ENCODE measurements at regions not wholly inside any gene's neighbourhood (a gene's known extent, or its start where the extent isn't known, plus 50 kb on each side); places are given as distances from the start of the nearest gene placed in this dataset.

DNA sequence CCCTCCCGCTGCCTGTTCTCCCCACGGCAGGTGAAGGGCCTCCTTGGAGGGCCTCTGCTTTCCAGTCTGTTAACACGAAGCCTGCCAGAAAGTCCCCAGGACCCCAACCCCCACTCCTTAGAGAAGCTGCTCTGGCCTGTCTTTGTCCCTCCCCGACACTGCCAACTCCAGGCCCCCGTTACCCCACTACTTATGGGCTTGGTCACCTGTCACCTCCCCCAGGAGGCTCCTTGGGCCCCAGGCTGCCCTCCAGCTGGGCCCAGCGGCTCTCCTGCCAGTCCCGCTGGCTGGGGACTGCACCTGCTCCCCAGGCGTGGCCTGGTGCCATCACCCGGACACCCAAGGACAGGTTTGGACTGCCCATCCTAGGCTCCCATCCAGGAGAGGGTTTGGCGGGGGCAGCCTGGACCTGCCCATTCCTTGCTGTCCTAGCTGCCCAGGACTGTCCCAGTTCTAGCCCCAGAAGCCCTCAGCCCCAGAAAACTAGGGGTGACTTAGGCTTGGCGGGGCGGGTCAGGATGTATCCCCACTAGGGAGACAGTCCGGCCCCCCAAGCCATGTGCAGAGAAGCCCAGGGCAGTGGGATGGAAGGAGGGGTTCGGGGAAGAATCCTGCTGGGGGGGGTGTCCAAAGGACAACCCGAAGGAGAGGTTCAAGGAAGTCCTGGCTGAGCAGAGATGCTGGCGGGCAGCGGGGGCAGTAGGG lies 155.7 kb upstream of the C14orf180 start:
- intact Hi-C loops (cut with micrococcal nuclease; ENCODE audit: unreplicated experiment): no loop called here
- Histone ChIP-seq H3K27ac (no peak overlapping the region), H3K27me3 (ENCODE audit: insufficient read depth, low read depth) (peaks cover 88% of the 10 kb centered on the region), H3K4me1 (replicated peaks; ENCODE audit: insufficient read depth) (no peaks in the 10 kb centered on the region), H3K79me2 (ENCODE audit: low read depth) (no peaks in the 10 kb centered on the region), H3K9me2 (ENCODE audit: insufficient read depth) (no peaks in the 10 kb centered on the region), H3K36me3 (ENCODE audit: low read depth) (no peaks in the 10 kb centered on the region), H3K4me3 (no peak overlapping the region), H3F3A (ENCODE audit: insufficient read depth, low read depth) (no peaks in the 10 kb centered on the region; the same call in 1 of the 2 replicates), H4K20me1 (ENCODE audit: insufficient read depth) (no peaks in the 10 kb centered on the region; the same call in 1 of the 2 replicates), H3K9me3 (ENCODE audit: insufficient read depth, low read depth) (no peaks in the 10 kb centered on the region), H3K4me2 (no peak overlapping the region), H2AFZ (no peak overlapping the region)
- ChIA-PET POLR2A (ENCODE audit: unreplicated experiment) (no interaction called here), CTCF (no interaction called here)
- BruUV-seq (replicated peaks): no TSS peak
- TF ChIP-seq EZH2 (IDR thresholded peaks at IDR 0.05; ENCODE audit: low read depth): no peak
- TF ChIP-seq, protein P1, sequence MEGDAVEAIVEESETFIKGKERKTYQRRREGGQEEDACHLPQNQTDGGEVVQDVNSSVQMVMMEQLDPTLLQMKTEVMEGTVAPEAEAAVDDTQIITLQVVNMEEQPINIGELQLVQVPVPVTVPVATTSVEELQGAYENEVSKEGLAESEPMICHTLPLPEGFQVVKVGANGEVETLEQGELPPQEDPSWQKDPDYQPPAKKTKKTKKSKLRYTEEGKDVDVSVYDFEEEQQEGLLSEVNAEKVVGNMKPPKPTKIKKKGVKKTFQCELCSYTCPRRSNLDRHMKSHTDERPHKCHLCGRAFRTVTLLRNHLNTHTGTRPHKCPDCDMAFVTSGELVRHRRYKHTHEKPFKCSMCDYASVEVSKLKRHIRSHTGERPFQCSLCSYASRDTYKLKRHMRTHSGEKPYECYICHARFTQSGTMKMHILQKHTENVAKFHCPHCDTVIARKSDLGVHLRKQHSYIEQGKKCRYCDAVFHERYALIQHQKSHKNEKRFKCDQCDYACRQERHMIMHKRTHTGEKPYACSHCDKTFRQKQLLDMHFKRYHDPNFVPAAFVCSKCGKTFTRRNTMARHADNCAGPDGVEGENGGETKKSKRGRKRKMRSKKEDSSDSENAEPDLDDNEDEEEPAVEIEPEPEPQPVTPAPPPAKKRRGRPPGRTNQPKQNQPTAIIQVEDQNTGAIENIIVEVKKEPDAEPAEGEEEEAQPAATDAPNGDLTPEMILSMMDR (conservative IDR thresholded peaks at IDR 0.05): no peak
- DNase-seq: no peak

DNA sequence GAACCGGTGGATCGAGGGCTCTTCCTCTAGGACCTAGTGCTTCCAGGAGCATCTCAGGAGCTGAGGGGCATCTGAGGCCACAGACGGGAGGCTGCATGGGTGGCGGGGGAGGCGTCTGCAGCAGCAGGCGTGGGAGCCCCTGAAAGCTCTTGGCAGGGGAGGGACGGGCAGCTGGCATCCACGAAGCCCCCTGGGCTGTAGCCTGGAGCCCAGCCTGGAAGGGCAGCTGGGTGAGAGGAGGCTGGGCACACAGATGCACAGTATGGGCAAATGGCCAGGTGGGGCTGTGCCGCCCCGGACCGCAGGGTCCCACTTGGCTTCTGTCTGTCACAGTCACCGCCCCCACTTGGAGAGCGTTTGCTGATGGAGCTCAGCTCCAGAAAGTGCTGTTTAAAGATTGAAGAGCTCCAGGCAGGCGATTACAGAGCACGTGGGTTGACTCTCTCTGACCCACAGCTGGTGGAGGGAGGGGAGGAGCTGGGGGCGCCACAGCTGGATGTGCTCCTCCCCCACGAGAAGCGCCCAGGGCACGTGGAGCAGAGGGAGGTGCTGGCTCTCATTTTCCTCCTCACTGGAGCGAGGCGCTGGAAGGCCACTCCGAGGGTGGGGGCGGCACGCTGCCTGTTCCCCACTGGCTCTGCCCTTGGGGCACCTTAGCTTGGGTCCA lies 155.0 kb upstream of the C14orf180 start:
- peaks cover 94% of the 10 kb centered on the region for H3K27me3 ChIP-seq (ENCODE audit: insufficient read depth, low read depth)
- CTCF ChIA-PET: no interaction called here

DNA sequence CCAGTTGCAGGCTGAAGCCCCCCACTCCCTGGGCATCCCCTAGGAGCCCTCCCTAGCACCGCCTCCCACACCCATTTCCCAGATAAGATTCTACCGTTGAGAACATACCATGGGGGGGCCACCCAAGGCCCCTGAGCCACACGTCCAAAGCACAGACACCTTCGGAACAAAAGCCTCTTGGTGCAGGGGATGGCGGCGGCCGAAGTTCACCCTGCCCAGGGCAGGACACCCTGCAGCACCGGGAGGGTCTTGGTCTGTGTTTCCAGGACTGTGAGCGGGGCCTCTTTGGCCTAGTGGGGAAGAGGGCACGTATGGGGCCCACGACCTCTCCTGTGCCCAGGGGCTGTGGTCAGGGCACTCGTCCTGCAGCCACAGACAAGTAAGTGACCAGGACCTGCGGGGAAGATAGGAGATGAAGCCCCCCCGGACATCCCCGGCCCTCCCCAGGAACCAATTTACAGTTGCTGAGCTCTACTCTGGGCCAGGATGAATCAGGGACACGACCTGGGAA lies 154.3 kb upstream of the C14orf180 start:
- H3K27me3 ChIP-seq (ENCODE audit: insufficient read depth, low read depth): peaks cover 91% of the 10 kb centered on the region
- no peak overlapping the region for H3K4me3 ChIP-seq
- H3K27ac ChIP-seq: no peak overlapping the region
- BruUV-seq (replicated peaks): no TSS peak
- H2AFZ ChIP-seq: no peak overlapping the region
- H3K4me2 ChIP-seq: no peak overlapping the region
- CTCF ChIA-PET: no interaction called here
- TF ChIP-seq EZH2 (IDR thresholded peaks at IDR 0.05; ENCODE audit: low read depth): no peak
- TF ChIP-seq, protein P1 (conservative IDR thresholded peaks at IDR 0.05): no peak
- no peaks in the 10 kb centered on the region for H3K36me3 ChIP-seq (ENCODE audit: low read depth)
- no peaks in the 10 kb centered on the region for H3F3A ChIP-seq (ENCODE audit: insufficient read depth, low read depth)
- no peak for DNase-seq
- POLR2A ChIA-PET (ENCODE audit: unreplicated experiment): no interaction called here
- H3K79me2 ChIP-seq (ENCODE audit: low read depth): no peaks in the 10 kb centered on the region
- intact Hi-C loops (cut with micrococcal nuclease; ENCODE audit: unreplicated experiment): no loop called here
- no peaks in the 10 kb centered on the region; the same call in 1 of the 2 replicates for H4K20me1 ChIP-seq (ENCODE audit: insufficient read depth)
- H3K9me3 ChIP-seq (ENCODE audit: insufficient read depth, low read depth): no peaks in the 10 kb centered on the region
- no peaks in the 10 kb centered on the region for H3K9me2 ChIP-seq (ENCODE audit: insufficient read depth)
- no peaks in the 10 kb centered on the region for H3K4me1 ChIP-seq (replicated peaks; ENCODE audit: insufficient read depth)

More for the DNA sequence above, 155.0 kb upstream of the C14orf180 start:
- no peaks in the 10 kb centered on the region for H3K4me1 ChIP-seq (replicated peaks; ENCODE audit: insufficient read depth)
- DNase-seq: no peak
- intact Hi-C loops (cut with micrococcal nuclease; ENCODE audit: unreplicated experiment): no loop called here
- H3K79me2 ChIP-seq (ENCODE audit: low read depth): no peaks in the 10 kb centered on the region
- H3K36me3 ChIP-seq (ENCODE audit: low read depth): no peaks in the 10 kb centered on the region
- TF ChIP-seq, protein P1 (conservative IDR thresholded peaks at IDR 0.05): no peak
- TF ChIP-seq EZH2 (IDR thresholded peaks at IDR 0.05; ENCODE audit: low read depth): no peak
- H3K27ac ChIP-seq: no peak overlapping the region
- H3K9me3 ChIP-seq (ENCODE audit: insufficient read depth, low read depth): no peaks in the 10 kb centered on the region
- no peaks in the 10 kb centered on the region for H3K9me2 ChIP-seq (ENCODE audit: insufficient read depth)
- no peaks in the 10 kb centered on the region; the same call in 1 of the 2 replicates for H4K20me1 ChIP-seq (ENCODE audit: insufficient read depth)
- POLR2A ChIA-PET (ENCODE audit: unreplicated experiment): no interaction called here
- H3F3A ChIP-seq (ENCODE audit: insufficient read depth, low read depth): no peaks in the 10 kb centered on the region
- no TSS peak for BruUV-seq (replicated peaks)
- no peak overlapping the region for H3K4me3 ChIP-seq
- no peak overlapping the region for H2AFZ ChIP-seq
- H3K4me2 ChIP-seq: no peak overlapping the region
